ENCODE measurements at regions not wholly inside any gene's neighbourhood (a gene's known extent, or its start where the extent isn't known, plus 50 kb on each side); places are given as distances from the start of the nearest gene placed in this dataset.

DNA sequence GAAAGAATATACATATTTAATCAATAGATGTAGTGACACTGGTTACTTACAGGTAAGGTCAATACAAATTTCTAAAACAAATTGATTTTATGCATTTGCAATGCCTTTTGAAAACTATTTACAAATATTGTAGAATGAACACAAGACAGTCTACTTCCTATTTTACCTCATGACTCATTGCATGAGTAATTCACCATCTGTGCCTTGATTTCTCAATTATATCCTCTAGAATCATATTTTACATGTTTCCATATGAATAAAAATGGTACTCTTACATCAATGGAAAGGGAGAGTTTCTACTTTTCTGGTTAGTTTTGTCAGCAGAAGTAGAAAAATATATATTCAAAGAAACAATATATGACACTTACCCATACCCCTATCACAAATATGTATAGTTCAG is 203.8 kb upstream of the CDH7 start:
- DNase-seq: no peak

- no peak for DNase-seq
Observed at GRCh38 chr18:65544701-65545100, 206.1 kb upstream of the CDH7 start.

DNA sequence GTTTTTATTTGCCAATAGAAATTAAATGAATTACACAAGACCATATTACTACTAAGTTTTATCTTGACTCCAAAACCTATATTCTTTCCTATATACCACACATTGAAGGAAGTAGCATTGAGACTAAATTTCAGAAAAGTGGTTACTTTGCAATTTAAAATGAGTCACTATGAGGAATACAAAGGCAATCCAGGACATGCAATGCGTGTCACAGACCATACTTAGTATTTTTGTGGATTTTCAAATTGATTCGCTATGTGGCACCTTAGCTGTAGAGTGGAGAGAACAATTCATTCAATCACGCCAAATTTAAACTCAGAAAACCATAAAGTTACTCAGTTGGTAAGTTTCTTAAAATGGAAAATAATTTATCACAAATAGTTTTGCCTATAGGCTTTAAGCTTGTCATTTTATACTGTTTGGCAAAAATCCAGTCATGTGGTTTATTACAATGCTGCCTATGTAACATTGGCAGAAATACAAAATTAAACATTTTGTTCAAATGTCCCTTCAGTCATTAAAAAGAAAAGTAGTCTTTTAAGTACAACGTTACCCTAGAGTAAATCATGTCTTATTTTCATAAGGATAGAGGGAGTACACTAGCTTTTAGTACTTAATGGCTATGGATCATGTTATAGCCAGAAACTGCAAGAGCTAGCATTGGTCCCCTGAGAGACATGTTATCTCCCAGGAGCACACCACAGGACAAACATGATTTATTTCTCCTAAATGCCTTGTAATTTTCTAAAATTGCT is 222.8 kb upstream of the CDH7 start:
- DNase-seq: peak; percentile 8

DNA sequence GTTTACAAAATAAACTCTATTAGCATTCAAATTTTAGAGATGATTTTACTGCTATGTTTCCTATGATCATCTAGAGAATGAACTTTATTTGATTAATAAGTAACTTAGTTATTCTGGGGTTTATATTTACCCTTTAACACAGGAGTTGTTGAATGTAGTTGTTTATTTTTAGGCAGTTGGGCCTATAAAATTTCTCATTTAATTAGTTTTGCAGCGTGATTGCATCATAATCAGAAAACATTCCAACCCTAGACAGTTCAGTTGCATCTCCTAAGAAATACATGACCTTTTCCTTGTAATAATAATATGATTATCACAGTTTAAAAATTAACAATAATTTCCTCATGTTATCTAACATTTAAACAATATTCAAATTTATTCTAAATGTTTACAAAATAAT is 224.7 kb upstream of the CDH7 start:
- no peak for DNase-seq

DNA sequence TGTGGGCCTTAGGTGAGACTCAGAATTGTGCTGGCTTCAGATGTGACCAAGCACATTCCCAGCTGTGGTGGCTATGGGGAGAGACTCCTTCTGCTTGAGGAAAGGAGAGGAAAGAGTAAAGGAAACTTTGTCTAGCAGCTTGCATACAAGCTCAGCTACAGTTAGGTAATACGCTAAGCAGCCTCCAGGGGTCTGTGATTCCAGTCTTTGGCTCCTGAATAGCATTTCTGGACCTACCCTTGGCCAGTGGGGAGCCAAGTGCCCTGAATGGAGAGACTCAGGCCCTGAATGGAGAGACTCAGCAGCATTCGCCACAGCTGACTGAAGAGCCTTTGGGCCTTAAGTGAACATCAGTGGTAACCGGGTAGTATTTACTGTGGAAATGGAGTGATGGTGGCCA is 227.4 kb upstream of the CDH7 start:
- no peak for DNase-seq

DNA sequence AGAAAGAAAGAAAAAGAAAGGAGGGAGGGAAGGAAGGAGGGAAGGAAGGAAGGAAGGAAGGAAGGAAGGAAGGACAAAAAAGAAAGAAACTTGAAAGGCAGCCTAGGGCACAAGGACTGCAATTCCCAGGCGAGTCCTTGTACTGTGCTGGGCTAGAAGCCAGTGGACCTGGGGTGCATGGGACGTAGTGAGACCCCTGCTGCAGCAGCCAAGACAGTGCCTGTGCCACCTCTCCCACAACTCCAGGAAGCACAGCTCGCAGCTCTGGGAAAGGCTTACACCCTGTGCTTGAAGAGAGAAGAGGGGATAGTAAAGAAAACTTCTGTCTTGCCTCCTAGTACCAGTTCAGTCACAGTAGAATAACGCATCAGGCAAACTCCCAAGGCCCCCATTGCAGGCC is 227.9 kb upstream of the CDH7 start:
- DNase-seq: no peak

DNA sequence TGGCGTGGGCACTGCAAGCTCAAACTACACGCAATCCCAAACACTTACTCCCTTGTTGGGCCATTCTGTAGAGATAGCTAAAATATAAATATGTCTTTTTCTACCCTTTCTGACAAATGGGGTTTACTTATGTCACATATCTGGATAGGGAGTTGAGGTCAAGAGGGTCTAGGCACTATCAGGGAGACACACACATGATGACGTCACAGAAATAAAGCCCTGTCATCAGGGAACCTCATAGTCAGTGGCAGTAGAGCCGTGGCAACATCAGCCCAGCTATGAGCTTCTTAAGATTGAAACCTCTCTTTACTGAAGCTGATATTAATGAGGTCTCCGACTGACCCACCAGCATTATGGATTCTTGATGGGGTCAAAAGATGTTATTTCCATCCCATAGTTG is 234.6 kb upstream of the CDH7 start:
- no peak for DNase-seq

- DNase-seq: no peak
Observed at GRCh38 chr18:65498605-65499004, 252.2 kb upstream of the CDH7 start.

DNA sequence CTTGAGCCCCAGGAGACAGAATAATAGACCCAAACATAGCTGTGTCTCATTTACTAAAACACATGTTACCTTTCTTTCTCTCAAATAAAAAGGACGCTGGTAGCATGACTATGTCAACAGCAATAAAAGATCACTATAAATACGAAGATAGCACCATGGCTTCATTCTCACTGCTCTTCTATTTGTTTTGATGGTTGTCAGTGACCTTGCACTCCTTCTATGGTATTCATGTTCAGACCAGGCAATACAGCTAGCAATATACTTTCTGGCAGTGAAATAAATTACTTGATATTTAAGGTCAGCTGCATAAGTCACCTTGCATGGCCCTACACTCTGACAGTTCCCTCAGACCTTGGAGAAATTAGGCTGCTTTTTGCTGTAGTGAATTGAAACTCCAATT is 263.2 kb upstream of the CDH7 start:
- DNase-seq: no peak

DNA sequence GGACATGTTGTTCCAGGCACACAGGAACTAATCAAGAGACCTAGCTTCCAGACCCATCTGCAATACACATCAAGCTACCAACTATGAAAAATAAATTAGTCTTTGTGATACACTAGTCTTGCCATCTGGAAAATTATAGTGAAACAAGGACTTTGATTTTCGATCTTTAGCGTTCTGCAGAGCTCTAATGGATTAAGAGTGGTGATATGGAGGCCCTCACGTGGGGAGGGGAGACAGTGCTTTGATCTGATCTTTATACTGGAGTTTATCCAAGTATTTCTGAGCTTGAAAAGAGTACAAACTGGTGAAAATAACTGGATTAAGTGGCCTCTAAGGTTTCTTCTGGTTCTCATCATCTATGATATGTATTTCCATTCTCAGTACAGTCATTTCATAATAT is 273.4 kb upstream of the CDH7 start:
- DNase-seq: no peak

DNA sequence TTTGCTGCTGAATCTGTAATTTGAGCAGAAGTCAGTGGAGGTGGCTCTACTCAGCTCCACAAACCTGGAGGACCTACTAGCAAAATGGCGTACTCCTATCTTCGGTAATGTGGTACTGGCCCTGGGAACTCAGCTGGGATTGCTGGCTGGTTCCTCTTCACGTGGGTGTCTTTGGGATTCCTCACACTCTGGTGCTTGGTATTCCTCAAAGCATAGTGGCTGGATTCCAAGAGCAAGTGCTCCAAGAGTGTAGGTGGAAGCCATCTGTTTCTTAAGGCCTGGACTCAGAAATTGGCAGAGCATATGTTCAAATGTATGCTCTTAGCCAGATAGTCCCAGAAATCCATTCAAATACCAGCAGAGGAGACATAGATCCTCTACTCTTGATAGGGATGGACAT is 281.9 kb upstream of the CDH7 start:
- DNase-seq: no peak

DNA sequence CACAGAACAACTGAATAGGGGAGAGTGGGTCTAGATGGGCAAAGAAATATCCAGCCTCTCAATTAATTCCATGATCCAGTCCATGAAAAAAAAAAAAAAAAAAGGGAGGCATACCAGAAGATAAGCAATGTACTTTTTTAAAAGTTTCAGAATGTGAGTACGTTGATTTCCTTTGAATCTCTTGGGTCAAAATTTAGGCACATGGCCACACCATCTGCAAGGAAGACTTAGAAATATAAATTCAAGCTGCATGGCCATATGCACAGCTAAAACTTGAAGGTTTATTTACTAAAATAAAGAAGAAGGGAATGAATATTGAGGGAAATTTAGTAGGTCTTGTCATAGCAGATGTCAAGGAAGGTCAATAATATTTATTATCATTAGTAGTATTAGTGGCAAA is 286.5 kb upstream of the CDH7 start:
- no peak for DNase-seq

DNA sequence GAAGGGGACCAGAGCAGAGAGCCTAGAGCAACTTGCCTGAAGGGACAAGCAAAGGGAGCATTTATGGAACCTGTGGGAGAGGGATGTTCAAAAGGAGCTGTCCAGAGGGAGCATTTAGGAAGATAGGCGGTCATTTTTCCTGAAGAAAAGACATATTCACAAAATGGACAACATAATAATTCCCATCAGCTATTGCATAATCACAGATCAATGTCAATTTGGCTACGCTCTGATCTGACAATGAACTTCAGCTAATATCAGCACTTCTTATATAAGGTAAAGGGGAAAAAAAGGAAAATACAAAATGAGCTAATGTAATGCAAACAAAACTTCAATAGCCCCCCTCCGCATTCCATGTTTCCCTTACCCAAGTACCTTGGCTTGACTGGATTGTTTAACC is 291.1 kb upstream of the CDH7 start:
- no peak for DNase-seq

DNA sequence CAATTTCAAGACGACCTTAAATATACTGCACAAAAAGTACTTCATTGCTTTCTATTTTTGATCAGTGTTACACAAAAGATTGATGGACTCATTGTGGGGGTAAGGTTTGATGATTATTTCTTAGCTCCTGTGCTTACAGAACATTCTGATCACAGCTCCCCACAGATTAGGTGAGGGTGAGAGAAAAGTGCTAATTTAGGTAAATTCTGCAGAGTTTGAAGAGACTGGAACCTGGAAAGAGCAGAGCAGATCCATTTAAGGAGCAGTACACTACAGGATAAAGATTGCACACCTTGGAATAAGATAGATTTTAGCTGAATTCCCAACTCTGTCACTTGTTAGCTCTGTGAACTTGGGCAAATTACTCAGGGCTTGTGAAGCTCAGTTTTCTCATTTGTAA is 291.9 kb upstream of the CDH7 start:
- DNase-seq: no peak

- DNase-seq: no peak
Observed at GRCh38 chr18:65439188-65439587, 311.6 kb upstream of the CDH7 start.

DNA sequence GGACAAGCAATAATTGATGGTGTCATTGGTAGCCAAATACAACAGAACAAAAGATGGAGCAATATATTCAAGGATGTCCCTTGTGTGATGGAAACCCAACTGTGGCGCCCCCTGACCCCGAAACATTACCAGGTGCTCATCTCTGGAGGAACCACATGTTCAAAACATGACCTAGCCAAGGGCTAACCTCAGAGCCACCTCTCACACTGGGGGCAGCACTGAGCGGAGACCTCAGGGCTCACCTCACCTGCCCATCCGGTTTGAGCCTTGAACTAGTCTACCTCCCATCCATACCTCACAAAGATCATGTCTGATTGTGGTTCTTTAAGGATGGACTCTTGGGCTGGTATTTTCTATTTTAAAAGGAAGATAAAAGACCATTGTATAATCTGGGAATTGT is 314.4 kb upstream of the CDH7 start:
- DNase-seq: no peak

- no peak for DNase-seq
Observed at GRCh38 chr18:65435534-65435933, 315.3 kb upstream of the CDH7 start.

DNA sequence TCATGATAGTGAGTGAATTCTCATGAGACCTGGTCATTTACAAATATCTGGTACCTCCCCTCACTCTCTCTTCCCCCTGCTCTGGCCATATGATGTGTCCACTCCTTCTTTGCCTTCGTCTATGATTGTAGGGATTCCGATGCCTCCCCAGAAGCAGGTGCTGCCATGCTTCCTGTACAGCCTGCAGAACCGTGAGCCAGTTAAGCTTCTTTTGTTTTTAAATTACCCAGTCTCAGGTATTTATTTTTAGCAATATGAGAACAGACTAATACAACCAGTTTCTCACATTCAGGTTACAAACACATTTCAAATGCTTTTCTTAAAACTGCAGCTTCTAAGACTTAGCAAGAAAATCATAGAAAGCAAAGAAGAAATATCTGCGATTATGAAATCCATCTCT is 321.2 kb upstream of the CDH7 start:
- no peak for DNase-seq

DNA sequence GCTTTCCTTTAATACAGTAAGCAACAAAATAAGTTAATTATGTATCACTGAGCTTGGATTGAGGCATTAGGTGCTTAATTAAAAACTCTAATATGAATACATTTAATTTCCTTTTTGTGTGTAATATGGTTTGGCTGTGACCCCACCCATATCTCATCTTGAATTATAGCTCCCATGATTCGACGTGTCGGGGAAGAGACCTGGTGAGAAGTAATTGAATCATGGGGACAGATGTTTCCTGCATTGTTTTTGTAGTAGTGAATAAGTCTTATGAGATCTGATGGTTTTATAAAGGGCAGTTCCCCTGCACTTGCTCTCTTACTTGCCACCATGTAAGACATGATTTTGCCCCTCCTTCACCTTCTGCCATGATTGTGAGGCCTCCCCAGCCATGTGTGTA is 325.4 kb upstream of the CDH7 start:
- DNase-seq: no peak

DNA sequence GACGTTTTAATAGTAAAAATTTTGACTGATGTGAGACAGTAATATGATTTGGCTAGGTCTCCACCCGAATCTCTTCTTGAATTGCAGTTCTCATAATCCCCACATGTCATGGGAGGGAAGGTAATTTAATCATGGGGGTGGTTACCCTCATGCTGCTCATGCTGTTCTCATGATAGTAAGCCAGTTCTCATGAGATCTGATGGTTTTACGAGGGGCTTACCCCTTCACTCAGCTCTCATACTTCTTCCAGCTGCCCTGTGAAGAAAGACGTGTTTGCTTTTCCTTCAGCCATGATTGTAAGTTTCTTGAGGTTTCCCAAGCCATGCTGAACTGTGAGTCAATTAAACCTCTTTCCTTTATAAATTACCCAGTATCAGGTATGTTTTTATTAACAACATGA is 327.0 kb upstream of the CDH7 start:
- DNase-seq: no peak

GRCh38 chr18:65422544-65423136 is 328.2 kb upstream of the CDH7 start:
- no peak for DNase-seq

DNA sequence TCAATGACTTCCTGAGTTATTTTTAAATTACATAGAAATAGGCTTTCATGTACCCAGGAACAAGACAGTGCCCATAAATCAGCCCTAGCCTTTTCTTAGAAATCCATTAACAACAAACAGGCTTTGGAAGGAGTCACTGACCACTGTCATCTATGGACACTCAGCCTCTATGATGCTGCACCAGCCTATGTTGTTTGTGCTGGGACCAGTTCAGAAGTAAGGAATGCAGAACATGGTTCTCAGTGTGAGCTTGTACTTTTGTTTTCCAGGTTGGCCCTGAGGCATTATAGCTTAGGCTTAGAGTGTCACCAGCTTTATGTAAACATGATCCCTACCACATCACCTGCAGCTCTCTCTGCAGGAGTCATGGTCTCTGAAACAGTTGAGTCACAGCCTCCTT is 335.7 kb upstream of the CDH7 start:
- DNase-seq: no peak

DNA sequence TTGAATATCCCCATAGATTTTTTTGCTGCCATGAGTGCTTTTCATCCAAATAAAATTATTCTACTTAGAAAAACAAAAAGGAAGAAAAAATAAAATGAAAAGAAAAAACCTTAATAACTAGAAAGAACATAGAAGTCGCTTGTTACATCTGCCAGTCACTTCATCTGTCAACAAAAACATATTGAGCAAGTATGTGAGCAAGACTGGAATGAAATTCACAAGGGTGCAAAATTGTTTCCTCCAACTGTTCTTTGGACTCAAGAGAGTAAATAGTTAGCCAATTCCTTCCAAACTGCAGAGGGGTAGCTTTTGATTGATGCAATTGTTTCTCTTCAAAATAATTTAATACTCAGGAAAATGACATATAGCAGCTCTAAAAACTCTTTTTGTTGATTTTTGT is 336.3 kb upstream of the CDH7 start:
- no peak for DNase-seq

DNA sequence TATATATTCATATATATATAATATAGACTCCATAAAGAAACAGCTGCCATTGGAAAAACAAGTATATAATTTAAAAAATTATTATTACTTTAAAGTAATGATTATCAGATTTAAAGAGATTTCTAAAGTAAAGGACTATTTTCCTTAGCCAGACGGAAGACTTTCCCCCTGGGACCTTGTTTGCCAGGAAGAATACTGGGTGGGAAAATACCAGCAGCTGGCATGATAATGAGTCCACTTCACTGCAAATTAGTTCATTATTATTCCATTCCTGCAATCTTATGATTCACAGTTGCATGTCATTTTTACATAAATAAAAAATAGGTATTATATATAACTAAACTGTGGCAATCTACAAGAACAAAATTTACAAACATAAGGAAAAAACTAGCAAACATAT is 339.8 kb upstream of the CDH7 start:
- no peak for DNase-seq

- DNase-seq: no peak
Observed at GRCh38 chr18:65409261-65409660, 341.6 kb upstream of the CDH7 start.
